SU-DHL-6 (cell line): ENCODE measurements at regions not wholly inside any gene's neighbourhood (a gene's known extent, or its start where the extent isn't known, plus 50 kb on each side); places are given as distances from the start of the nearest gene placed in this dataset.

Source experiments
- H2AFZ ChIP-seq: fragments of 200-600 bp; sonication (generic); 2 replicates; pipeline ENCODE4 v1.6.1; 2014; ENCODE audit warnings: low read depth, mild to moderate bottlenecking, moderate library complexity, mixed read lengths, antibody characterized with exemption, low read length; ENCODE audit not compliant: severe bottlenecking
- H3F3A ChIP-seq: fragments of 200-600 bp; shearing (Covaris generic); 2 replicates; pipeline ENCODE4 v1.6.0; 2016; ENCODE audit warnings: antibody characterized with exemption, mild to moderate bottlenecking; ENCODE audit not compliant: insufficient read depth
- H3K27ac ChIP-seq: fragments of 200-600 bp; sonication (generic); 2 replicates; pipeline ENCODE4 v1.5.1; 2016; ENCODE audit warnings: low read depth, mild to moderate bottlenecking, low read length, moderate library complexity, mixed read lengths
- H3K27me3 ChIP-seq: fragments of 200-600 bp; sonication (generic), shearing (Covaris generic); 2 replicates; pipeline ENCODE4 v1.6.0; 2014; ENCODE audit warnings: mild to moderate bottlenecking, low read length
- H3K36me3 ChIP-seq: fragments of 200-600 bp; sonication (generic); 2 replicates; pipeline ENCODE4 v1.6.1; 2014; ENCODE audit warnings: mild to moderate bottlenecking, low read length, mixed read lengths
- H3K4me2 ChIP-seq: fragments of 300-600, 200-600 bp; shearing (Covaris generic), sonication (generic); 2 replicates; pipeline ENCODE4 v1.6.0; 2014; ENCODE audit warnings: low read length, low read depth, mild to moderate bottlenecking; ENCODE audit not compliant: poor library complexity, severe bottlenecking
- H3K4me3 ChIP-seq: fragments of 200-600 bp; sonication (generic); 2 replicates; pipeline ENCODE4 v1.5.1; 2014; ENCODE audit warnings: antibody characterized with exemption, low read length, mild to moderate bottlenecking, mixed read lengths; ENCODE audit not compliant: insufficient read depth, poor library complexity, severe bottlenecking
- H3K79me2 ChIP-seq: fragments of 200-600 bp; sonication (generic); 2 replicates; pipeline ENCODE4 v1.6.1; 2014; ENCODE audit warnings: mild to moderate bottlenecking, low read length, moderate library complexity; ENCODE audit not compliant: insufficient read depth
- H3K9ac ChIP-seq: fragments of 200-600 bp; sonication (generic); 2 replicates; pipeline ENCODE4 v1.7.0; 2014; ENCODE audit warnings: mild to moderate bottlenecking, low read length
- H3K9me2 ChIP-seq: fragments of 200-600 bp; sonication (generic); replicated peaks from 2 replicates; pipeline ENCODE4 v1.6.1; 2014; ENCODE audit warnings: low read length; ENCODE audit not compliant: insufficient read depth
- H3K9me3 ChIP-seq: fragments of 200-600 bp; sonication (generic); 2 replicates; pipeline ENCODE4 v1.6.1; 2014; ENCODE audit warnings: low read length, mixed read lengths; ENCODE audit not compliant: insufficient read depth
- H4K20me1 ChIP-seq: fragments of 200-600 bp; sonication (generic); 2 replicates; pipeline ENCODE4 v1.6.1; 2014; ENCODE audit warnings: low read depth, mild to moderate bottlenecking, antibody characterized with exemption, low read length, moderate library complexity, mixed read lengths
- EZH2phosphoT487 ChIP-seq: fragments of 200-600 bp; sonication (generic), shearing (Covaris generic); conservative IDR thresholded peaks from 2 replicates; pipeline ENCODE4 v1.6.1; 2018; ENCODE audit warnings: mild to moderate bottlenecking, antibody characterized with exemption, low read length, moderate library complexity, mixed read lengths
- TF ChIP-seq, protein P1 (sequence below): fragments of 200-600 bp; sonication (generic); IDR thresholded peaks from one replicate; pipeline ENCODE4 v1.5.1; 2017; ENCODE audit warnings: antibody characterized with exemption, mild to moderate bottlenecking, low read length, moderate library complexity; ENCODE audit not compliant: insufficient read depth, poor library complexity, severe bottlenecking

DNA sequence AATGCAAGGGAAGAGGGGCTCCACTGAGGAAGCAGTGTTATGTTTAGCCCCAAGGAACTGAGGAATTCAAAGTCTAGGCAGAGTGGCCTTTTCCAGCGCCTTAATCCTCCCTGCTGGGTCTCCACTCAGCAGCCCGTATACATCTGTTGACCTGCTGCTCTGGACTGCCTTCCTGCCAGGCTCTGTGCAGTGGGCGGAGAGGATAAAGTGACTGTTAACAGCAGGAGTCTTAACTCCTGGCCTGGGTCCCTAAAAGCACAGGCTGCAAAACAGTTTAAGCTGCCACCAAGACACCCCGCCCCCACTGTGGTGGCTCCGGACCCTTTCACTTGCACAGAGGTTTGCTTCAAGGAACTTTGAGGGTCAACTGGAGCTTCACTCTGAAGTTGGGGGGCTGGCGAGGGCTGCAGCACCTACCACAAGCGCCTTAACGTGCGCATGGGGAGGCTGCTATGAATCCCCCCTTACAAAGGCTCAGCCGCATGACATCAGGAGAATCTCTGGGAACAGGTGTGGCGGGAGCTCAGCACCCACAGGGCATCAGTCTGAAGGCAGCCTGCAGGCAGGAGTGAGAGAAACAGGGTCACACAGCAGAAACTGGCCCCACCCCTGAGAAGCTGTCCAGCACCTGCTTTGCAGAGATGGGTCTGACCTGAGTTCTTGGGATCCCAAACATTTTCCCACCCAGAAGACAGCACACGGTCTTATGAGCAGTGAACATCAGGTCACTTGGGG, 358.2 kb upstream of the GATB start:
- 0 out of 2 replicates have a peak, but pooled peaks cover 3% of the 10 kb centered on the region for H3K27me3 ChIP-seq
- no peaks in the 10 kb centered on the region for H4K20me1 ChIP-seq
- no peak for TF ChIP-seq EZH2phosphoT487
- TF ChIP-seq, protein P1, sequence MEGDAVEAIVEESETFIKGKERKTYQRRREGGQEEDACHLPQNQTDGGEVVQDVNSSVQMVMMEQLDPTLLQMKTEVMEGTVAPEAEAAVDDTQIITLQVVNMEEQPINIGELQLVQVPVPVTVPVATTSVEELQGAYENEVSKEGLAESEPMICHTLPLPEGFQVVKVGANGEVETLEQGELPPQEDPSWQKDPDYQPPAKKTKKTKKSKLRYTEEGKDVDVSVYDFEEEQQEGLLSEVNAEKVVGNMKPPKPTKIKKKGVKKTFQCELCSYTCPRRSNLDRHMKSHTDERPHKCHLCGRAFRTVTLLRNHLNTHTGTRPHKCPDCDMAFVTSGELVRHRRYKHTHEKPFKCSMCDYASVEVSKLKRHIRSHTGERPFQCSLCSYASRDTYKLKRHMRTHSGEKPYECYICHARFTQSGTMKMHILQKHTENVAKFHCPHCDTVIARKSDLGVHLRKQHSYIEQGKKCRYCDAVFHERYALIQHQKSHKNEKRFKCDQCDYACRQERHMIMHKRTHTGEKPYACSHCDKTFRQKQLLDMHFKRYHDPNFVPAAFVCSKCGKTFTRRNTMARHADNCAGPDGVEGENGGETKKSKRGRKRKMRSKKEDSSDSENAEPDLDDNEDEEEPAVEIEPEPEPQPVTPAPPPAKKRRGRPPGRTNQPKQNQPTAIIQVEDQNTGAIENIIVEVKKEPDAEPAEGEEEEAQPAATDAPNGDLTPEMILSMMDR: no peak
- no peak overlapping the region for H3K4me3 ChIP-seq
- no peak overlapping the region for H3K9ac ChIP-seq
- no peaks in the 10 kb centered on the region for H3K79me2 ChIP-seq
- no peak overlapping the region for H3K4me2 ChIP-seq
- no peak overlapping the region for H3K27ac ChIP-seq
- H3F3A ChIP-seq: no peaks in the 10 kb centered on the region
- H3K9me2 ChIP-seq: no peaks in the 10 kb centered on the region
- no peaks in the 10 kb centered on the region for H3K9me3 ChIP-seq
- H2AFZ ChIP-seq: no peak overlapping the region
- no peaks in the 10 kb centered on the region for H3K36me3 ChIP-seq

DNA sequence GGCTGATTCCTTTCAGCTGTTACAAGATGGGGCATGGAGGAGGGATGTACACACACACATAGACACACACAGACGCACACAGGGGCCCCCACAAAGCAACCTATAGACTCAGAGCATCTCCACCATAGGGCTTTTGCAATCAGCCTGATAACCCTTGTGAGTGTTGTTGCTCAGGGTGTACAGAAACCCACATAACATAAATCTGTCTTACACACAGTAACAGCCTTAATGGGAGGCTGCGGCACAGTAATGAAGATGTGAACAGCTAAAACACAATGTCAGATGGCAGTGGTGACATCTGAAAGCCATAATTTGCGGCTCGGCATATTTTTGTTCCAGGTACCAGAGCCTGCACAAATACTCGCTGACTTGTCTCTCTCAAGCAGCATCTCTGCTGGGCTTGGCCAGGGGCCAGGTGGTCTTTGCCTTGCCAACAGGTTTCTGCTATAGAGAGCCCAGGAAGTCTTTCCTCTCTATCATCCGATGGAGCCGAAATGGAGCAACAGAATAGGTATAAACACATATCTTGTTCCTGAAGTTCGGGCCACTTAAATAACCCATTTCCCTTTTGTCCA, 357.2 kb upstream of the GATB start:
- no peaks in the 10 kb centered on the region for H3K9me2 ChIP-seq
- no peaks in the 10 kb centered on the region for H3K36me3 ChIP-seq
- TF ChIP-seq EZH2phosphoT487: no peak
- TF ChIP-seq, protein P1: no peak
- H3K27ac ChIP-seq: no peak overlapping the region
- no peaks in the 10 kb centered on the region for H4K20me1 ChIP-seq
- H3K79me2 ChIP-seq: no peaks in the 10 kb centered on the region
- H3K4me3 ChIP-seq: no peak overlapping the region
- H3K9ac ChIP-seq: no peak overlapping the region
- no peaks in the 10 kb centered on the region for H3K9me3 ChIP-seq
- H2AFZ ChIP-seq: no peak overlapping the region
- H3F3A ChIP-seq: no peaks in the 10 kb centered on the region
- H3K4me2 ChIP-seq: no peak overlapping the region
- H3K27me3 ChIP-seq: 0 out of 2 replicates have a peak, but pooled peaks cover 3% of the 10 kb centered on the region

DNA sequence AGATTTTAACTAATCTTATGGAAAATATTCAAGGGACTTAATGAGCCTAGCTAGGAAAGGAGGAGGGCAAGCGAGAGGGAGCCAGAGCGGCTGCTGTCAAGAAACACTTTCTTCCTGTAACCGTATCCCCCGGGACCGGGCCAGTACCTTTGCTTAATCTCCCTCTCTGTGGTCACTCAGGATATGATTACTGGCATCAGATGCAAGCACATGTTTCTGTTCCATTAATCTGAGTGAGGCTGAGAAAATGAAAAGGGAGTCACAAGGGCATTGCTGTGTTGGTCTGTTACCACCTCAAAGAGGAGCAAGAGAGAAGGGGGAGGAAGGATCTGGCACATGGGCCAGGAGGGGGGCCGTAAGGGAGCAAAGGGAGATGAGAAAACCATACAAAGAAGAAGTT, 356.7 kb upstream of the GATB start:
- H4K20me1 ChIP-seq: no peaks in the 10 kb centered on the region
- no peaks in the 10 kb centered on the region for H3K9me2 ChIP-seq
- H2AFZ ChIP-seq: no peak overlapping the region
- H3F3A ChIP-seq: no peaks in the 10 kb centered on the region
- no peaks in the 10 kb centered on the region for H3K9me3 ChIP-seq
- H3K79me2 ChIP-seq: no peaks in the 10 kb centered on the region
- H3K4me3 ChIP-seq: no peak overlapping the region
- 0 out of 2 replicates have a peak, but pooled peaks cover 3% of the 10 kb centered on the region for H3K27me3 ChIP-seq
- TF ChIP-seq, protein P1: no peak
- TF ChIP-seq EZH2phosphoT487: no peak
- H3K4me2 ChIP-seq: no peak overlapping the region
- no peak overlapping the region for H3K9ac ChIP-seq
- no peak overlapping the region for H3K27ac ChIP-seq
- H3K36me3 ChIP-seq: no peaks in the 10 kb centered on the region
